ENCODE measurements at regions not wholly inside any gene's neighbourhood (a gene's known extent, or its start where the extent isn't known, plus 50 kb on each side); places are given as distances from the start of the nearest gene placed in this dataset.

DNA sequence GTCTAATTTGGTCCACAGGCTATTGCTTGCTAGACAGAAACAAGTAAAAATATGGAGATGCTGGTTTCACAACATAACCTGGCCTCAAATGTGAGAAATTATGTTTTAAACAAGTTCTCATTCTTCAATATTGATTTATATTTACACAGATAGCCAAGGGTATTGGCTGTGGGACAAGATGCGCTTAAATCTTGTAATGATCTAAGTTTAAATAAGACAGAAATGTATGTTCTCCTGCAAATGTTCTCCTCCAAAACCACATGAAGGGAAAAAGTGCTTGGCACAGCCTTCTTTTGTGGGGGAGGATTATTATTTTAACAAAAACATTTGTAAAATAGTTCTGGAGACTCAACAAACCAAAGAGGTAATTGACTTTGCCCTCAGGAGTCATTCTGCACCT lies 356.0 kb downstream of the DMAC1 start:
- TF ChIP-seq, protein P1, sequence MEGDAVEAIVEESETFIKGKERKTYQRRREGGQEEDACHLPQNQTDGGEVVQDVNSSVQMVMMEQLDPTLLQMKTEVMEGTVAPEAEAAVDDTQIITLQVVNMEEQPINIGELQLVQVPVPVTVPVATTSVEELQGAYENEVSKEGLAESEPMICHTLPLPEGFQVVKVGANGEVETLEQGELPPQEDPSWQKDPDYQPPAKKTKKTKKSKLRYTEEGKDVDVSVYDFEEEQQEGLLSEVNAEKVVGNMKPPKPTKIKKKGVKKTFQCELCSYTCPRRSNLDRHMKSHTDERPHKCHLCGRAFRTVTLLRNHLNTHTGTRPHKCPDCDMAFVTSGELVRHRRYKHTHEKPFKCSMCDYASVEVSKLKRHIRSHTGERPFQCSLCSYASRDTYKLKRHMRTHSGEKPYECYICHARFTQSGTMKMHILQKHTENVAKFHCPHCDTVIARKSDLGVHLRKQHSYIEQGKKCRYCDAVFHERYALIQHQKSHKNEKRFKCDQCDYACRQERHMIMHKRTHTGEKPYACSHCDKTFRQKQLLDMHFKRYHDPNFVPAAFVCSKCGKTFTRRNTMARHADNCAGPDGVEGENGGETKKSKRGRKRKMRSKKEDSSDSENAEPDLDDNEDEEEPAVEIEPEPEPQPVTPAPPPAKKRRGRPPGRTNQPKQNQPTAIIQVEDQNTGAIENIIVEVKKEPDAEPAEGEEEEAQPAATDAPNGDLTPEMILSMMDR (conservative IDR thresholded peaks at IDR 0.05; ENCODE audit: low read length): no peak
- TF ChIP-seq EZH2phosphoT487 (IDR thresholded peaks at IDR 0.05; ENCODE audit: borderline replicate concordance, low read depth, low read length): no peak
